NCI-H146 treated with DMSO at 0.1 percent for 48 hours (cell line): ENCODE measurements at regions not wholly inside any gene's neighbourhood (a gene's known extent, or its start where the extent isn't known, plus 50 kb on each side); places are given as distances from the start of the nearest gene placed in this dataset.

Experiments
- DNase-seq: peaks from one replicate; lab custom pipeline; 2025; ENCODE audit not compliant: unreplicated experiment; lab: John Stamatoyannopoulos, UW

DNA sequence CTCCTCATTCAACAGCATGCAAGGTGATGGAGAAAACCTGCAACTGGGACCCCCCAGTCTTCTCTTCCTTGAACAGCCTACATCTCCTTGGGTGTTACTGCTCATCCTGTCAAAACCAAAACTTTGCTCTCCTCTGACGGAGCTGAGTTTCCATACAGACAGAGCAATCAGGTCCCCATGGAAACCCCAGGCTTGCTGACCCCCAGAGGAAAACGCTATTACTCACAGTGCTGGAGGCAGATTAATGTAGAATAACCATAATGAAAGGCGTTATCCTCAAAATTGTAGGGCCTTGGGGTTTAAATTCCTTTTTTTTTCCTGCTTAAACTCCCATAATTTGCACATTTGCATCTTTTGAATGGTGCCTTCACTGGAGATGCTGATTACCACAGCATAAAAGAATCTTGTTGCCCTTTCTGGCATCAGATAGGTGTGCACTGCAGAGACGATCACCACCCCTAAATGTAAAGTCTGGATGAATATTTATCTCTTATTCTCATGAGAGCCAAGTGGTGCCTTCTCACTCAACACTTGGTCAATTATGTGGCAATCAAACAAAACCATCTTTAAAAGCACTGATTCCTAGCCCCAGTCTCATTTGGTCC, 126.3 kb downstream of the MSX2 start:
- DNase-seq, result no peak

DNA sequence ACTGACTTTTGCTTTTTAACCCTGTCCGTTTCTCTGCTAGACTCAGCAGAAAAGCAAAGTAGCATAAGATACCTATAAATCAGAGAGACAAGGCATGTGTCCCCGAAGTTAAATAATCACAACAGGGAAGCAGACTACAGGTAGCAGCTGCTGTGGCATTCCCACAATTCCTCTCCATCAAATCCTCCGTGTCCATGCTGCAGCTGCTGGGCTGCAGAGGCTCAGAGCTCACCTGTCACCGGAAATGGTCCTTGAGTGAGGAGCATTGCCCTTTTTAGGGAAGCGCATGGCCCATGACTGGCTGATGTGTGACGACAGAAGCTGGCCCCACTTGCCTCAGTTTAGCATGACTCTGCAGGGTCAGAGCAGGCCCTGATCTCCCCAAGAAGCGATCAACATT, 125.0 kb downstream of the MSX2 start:
- no peak for DNase-seq

DNA sequence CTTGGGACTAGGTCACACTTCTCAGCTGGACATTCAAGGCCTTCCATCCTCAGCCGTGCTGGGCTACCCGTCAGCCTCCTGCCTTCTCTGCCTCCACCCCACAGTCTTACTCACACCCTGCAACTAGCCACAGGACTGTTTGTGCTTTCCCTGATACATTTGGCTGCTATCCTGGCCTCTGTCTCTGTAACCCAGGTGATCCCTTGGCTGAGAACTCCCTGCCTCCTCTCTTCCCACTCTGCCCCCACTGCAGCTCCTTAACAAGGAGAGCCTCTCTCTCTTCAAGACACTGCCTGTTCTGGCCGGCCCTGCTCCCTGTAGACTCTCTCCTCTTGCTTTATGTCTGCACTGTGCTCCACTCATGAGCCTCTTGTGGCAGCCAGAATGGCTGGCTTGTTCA, 120.6 kb downstream of the MSX2 start:
- no peak for DNase-seq

DNA sequence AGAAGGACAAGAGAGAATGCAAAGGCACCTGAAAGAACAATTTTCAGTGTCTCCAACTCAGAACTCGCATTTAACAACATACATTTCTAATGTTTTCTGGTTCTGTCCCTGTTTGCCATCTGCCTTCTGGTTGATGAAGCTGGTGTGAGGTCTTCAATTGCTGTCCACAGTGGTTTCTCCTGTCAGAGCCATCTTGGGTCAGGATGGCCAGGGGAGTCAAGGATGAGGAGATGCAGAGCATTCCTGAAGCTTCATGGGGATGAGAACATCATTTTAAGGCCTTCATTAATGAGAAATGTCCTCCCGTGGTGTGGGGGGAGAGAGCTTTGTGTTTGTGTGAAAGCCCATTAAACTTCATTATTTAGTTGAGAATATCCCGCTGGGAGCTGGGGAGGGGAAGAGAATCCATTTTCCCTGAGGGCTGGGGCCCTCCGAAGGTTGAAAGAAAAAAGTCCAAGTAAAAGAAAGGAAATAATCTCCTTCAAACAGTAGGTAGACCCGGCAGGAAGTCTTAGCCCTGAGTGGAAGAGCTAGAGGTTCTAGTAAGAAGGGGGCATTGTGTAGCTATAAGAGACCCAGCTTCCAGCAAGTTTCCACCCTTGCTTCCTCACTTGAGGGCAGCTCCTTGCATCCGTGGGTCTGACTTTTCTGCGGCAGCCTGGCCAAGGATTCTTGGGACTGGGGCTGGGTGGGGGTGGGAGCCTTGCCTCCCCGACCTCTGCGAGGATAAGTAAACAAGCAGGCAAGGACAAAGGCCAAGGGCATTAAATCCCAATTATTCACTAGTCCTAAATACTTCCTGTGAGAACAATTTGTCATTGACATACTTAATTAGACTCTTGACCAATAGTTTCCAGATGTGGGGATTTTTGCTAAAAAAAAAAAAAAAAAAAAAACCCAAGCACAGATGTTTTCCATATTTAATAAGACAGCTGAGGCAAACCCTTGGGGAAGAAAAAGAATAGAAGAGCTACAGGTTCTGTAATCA, 119.2 kb downstream of the MSX2 start:
- DNase-seq, result no peak

DNA sequence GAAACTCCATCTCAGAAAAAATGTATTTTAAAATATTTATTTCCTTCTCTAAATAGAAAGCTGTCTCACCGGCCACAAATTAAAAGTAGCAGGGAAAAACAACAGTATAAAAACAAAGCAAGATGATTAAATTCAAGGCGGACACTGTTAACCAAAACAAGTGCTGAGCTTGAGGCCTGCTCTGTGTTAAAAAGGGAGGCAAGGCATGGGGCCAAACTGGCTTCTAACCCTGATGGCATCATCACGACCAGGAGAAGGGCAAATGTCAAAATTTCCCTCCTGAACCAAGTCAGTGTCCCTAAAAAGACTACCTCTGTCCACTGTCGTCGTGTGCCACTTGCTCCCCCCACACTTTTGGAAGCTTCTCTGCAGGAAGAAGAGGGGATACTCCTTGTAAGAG, 116.1 kb downstream of the MSX2 start:
- DNase-seq, result no peak

DNA sequence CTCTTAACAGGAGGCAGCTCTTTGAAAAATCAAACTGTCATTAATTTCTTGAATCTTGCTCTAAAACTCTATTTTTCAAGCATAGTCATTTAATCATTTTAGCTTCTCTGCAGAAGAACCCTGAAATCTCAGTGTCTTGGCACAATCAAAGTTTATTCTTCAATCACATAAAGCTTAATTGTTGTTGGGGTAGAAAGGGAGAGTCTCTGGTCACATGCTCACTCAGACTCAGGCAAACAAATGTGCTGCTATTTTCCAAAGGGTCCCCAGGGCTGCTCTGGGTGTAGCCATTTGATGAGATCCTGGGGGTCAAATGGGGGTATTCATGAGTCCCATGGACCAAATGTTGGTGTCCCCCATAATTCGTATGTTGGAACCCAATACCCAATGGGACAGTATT, 114.8 kb downstream of the MSX2 start:
- DNase-seq, result no peak

DNA sequence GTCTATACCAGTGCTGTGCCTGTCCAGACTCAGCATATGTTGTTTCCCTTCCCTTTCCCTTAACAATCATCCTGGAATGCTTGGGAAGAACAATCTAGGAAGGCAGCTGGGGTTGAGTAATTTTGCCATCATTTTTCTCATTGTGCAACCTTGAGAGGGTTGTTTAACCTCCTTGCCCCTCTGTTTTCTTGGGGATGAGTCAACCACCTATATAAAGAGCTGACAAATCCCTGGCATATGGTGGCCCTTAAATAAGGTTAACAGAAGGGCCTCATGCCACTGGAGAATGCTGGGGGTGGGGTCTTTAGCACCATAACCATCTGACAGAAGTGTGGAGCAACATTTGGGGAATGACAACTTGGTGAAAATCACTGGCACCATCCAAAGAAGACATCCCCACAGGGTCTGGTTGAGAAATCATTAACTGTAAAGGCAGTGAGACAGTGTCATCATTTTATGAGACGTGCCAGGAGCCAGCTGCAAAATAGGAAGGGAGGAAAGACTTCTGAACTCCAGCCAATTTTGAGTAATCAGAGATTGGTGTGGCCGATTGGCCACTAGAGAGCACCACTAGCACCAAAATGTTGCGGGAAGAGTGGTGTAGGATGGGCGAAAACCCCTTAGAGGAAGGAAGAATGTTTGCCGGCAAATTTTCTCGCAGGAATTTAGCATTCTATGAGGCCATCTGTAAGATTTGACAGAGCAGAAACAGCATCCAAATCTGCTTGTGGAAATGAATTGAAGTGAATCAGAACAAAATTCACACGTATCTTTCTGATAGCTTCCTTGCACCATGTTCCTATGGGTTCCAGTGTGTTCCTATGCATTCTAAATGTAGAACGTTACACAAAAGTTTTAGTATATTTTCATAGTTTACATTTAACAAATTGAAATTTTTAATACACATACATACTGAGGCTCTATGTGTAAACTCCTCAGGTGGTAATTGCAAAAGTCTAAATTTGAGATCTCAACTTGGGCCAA, 113.8 kb downstream of the MSX2 start:
- no peak for DNase-seq

DNA sequence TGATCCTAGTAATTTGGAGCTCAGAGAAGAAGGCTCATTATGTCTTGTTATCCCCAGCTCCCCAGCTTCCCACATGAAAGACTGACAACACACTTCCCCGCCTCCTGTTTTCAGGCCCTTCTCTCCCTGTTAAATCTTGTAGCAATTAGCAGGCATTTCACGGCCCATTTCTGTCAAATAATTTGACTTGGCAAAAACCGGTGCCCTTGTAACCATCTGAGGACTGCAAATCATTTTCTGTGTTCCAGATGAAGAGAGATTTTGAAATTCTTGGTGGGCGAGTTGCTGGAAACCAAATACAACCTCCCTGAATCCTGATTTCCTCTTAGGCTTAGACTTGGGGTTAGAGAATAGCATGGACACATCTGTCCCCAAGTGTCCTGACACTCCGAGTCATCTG, 109.7 kb downstream of the MSX2 start:
- no peak for DNase-seq

DNA sequence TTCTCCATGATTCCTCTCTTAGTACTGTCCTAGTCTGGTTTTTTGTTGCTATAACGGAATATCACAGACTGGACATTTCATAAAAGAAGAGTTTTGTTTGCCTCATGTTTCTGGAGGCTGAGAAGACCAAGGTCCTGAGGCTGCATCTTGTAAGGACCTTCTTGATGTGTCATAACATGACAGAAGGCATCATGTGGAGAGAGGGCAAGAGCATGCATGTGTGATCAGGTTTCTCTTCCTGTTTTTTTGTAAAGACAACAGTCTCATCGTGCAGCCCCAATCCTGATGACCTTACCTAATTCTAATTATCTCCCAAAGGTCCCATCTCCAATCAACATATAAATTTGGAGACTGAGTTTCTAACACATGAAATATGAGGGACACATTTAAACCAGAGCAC, 108.4 kb downstream of the MSX2 start:
- DNase-seq, result no peak

DNA sequence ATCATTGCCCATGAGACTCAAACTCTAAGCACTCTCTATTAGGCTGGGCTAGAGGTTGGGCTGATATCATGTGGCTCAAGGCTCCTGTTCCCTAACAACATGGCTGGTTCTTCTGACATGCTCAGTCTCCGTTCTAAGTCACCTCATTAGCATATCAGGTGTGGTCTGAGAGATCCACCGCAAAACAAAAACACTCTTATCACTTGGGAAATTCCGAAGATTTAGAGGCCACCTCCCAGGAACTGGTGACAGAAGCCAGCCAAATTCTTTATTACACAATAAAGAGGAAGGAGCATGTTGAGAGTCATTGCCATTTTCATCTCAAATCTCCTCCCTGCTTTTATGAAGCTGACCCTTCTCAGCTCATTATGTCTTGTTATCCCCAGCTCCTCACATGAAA, 107.6 kb downstream of the MSX2 start:
- DNase-seq, result no peak

DNA sequence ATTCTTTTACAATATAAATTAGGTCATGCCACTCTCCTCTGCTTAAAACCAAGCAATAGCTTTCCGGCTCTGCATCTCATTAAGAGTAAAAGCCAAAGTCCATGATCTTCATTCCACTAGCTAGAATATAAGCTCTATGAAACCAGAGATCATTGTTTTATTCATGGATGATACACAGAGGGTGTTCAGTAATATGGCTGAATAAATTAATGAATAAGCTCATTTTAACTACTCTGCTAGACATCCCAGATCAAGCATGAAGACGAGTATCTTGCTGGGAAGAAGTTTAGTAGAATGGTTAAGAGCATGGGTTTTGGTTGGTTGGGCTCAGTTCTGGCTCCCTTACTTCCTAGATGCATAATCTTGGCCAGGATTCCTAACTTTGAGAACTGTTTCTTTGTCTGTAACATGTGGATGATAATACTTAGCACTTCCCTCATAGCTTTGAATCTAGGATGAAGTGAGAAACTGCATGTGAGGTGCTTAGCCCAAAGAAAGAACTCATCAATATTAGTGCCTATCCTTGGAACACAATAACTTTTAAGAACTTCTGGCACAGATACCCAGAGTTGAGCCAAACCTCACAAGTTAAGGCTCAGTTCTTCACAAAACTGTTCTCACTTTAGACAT, 106.8 kb downstream of the MSX2 start:
- DNase-seq, result no peak

DNA sequence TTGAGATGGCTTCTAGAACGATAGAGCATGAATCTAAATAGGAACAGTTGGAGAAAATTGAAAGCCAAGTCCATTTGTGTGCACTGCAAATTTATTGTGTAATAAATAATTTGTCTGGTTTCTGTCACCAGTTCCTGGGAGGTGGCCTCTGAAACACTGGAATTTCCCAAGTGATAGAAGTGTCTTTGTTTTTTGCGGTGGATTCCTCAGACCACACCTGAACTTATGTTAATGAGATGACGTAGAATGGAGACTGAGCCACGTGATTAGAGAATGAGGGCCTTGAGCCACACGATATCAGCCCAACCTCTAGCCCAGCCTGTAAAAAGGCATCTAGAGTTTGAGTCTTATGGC, 105.1 kb downstream of the MSX2 start:
- no peak for DNase-seq

DNA sequence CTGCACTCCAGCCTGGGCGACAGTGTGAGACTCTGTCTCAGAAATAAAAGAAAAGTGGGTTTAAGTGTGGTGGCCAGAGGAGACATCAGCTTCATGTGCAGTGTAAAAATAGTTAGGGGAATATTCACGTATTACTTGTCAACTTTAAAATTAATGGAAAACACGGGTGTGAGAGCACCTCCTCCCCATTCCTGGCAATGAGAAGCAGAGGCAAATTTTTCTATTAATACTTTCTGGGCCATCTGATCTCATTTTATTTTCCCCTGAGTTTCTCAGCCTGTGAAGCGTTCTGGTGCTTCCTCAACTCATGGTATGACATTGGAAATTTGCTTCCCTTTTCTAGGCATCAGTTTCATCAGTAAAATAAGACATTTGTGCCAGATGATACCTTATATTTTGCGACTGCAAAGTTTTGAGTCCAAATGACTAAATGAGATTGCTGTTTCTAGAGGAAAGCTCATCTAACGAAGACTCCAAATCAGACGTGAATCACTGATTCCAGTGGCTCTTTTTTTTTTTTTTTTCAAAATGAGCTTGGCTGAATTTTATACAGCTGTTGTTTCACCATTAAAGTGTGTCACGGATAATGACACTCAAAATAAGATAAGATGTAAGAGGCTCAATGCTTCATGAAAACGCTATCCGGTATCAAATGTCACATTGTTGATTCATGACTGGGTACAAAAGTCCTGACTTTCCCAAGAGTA, 104.6 kb downstream of the MSX2 start:
- DNase-seq, result no peak

DNA sequence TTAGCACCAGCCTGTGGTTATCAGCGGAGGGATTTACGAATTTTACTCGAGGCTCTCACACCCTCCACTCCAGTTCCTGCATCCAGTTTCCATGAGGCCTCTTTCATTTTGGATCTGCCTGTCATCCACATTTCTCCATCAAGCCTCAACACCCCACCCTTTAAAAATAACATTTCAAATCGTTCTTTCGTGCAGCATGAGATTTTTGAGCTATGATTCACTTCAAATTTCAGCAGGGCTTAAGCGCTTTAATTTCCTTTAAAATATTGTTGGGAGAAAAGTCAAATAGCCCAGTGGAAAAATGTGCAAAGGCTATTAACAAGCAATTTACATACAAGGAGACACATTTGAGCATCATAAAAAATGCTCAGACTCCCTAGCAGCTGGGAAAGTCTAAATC, 103.2 kb downstream of the MSX2 start:
- no peak for DNase-seq

DNA sequence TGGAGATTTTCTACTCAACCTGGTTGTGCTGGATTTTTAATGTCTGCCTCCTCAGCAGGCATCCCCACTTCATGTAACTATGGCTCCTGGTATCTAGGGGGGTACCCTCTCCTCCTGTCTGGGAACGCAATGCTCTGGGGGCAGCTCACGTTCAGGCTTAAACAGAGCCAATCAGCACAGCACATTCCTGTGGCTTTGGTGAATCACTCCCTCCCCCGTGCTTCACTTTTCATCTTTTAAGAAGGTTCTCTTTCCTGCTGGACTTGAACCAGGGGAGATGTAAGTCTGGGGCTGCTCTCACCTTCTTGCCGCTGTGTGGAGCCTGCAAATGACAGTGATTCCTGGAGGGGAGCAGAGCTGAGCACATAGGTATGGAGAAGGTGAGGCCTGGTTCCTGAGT, 101.2 kb downstream of the MSX2 start:
- no peak for DNase-seq

DNA sequence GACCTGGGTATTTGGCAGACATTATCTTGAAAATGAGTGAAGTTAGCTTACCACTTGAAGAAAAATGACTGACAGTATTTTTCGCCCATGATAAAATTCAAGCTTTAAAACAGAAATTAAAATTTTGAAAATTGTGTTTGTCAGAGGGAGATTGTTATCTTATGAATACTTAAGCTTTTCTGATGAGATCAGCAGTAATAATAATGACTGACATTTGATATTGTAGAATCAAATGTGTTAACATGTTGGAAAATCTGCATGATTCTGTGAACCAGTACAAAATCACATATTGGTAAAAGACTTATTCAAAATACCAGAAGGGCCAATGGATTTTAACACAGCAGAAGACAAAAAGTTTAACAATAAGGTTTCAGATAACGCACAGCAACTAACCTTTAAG, 94.0 kb downstream of the MSX2 start:
- DNase-seq, result no peak

DNA sequence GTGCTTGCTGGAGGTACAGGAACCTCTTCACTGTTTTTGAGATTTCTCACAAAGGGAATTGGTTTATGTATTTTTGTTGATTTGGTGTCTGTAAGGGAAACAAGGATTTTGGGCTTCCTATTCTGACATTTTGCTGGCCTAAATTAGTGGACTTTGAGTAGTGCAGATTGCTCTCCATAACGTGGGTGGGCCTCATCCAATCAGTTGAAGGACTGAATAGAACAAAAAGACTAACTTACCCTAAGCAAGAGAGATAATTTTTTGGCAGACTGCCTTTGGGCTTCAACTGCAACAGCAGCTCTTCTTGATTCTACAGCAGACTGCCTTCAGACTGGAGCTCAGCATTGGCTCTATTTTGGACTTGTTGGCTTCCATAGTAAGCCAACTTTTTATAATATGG, 93.2 kb downstream of the MSX2 start:
- no peak for DNase-seq

DNA sequence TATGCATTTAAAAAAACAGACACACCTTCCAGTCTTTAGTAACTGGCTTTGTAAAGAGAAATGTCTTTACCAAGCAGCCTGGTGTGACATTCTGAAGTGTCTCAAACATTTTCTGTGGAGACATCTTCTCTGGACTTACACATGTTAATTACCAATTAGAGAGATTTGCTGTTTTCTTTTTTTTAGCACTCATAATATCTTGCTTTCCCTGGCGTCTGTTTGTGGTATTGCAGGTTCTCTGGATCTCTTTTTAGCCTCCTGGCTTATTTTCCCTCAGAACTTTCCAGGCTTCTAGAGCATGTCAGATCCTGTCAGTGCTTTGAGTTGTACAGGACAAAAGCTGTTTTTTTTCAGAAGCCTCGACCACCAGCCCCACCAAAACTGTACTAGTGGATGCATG, 92.5 kb downstream of the MSX2 start:
- DNase-seq, result no peak

DNA sequence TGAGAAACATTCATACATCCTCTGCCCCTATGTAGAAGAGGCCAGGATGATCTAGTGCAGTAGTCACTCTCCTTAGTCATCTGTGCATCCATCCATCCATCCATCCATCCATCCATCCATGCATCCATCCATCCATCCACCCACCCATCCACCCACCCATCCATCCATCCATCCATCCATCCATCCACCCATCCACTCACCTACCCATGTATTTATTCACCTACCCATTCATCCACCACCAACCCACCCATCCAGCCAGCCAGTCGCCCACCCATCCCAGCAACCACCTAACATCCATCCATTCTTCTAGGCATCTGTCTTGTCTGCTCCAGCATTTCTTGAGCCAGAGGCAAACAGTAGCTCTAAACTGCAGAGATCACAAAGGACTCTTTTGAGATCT, 87.1 kb downstream of the MSX2 start:
- DNase-seq, result no peak

DNA sequence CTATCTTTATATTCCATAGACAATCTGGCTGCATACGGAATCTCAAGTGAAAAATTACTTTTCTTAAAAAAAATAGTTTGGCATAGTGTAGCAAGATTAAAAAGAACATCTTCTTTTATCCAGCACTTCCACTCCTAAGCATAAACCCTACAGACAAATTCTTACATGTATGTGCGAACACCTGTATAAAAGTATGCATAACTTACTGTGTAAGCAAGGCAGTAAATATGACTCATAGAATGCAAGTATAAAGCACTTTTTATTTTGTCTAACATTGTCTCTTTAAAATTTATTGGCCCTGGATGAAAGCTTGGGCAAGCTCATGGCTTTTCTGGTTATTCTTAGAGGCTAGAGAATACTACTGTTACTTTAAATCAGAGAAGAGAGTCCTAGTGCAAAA, 86.4 kb downstream of the MSX2 start:
- no peak for DNase-seq
